ENCODE measurements at regions not wholly inside any gene's neighbourhood (a gene's known extent, or its start where the extent isn't known, plus 50 kb on each side); places are given as distances from the start of the nearest gene placed in this dataset.

GRCh38 chr2:223001797-223002175, 50.2 kb upstream of the KCNE4 start:
- TF ChIP-seq USF2 (CRISPR knock-in tag; IDR thresholded peaks at IDR 0.05) = no peak
- TF ChIP-seq ZNF232 (CRISPR knock-in tag; IDR thresholded peaks at IDR 0.05) = no peak
- TF ChIP-seq CTCF (IDR thresholded peaks at IDR 0.05) = no peak
- no peak for TF ChIP-seq ZNF281 (CRISPR knock-in tag; IDR thresholded peaks at IDR 0.05)
- TF ChIP-seq, protein P1, sequence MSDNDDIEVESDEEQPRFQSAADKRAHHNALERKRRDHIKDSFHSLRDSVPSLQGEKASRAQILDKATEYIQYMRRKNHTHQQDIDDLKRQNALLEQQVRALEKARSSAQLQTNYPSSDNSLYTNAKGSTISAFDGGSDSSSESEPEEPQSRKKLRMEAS (CRISPR knock-in tag; IDR thresholded peaks at IDR 0.05) = no peak
- TF ChIP-seq PREB (CRISPR knock-in tag; IDR thresholded peaks at IDR 0.05; ENCODE audit: borderline replicate concordance) = no peak
- TF ChIP-seq IRF2 (CRISPR knock-in tag; IDR thresholded peaks at IDR 0.05; ENCODE audit: borderline replicate concordance, low read depth) = no peak

All from WTC11 (cell line).